Thoracic aorta (tissue), 2 donors: ENCODE measurements at regions not wholly inside any gene's neighbourhood (a gene's known extent, or its start where the extent isn't known, plus 50 kb on each side); places are given as distances from the start of the nearest gene placed in this dataset.

Experiments used
- ATAC-seq: fragments of 150-250 bp; one replicate; pipeline ENCODE4 v1.8.0; 2017; ENCODE audit warnings: low read depth; ENCODE audit not compliant: insufficient number of reproducible peaks, low FRiP score
- DNase-seq: peaks from one replicate; pipeline ENCODE4 v3.0.0-alpha.2; 2020; ENCODE audit warnings: low spot score
- H3K27ac ChIP-seq, 2 donors: fragments of 200-600 bp; sonication (generic); 1 replicate in 1 of 2; 2 replicates in 1 of 2; pipeline ENCODE4 v1.5.1; 2016; ENCODE audit warnings: mild to moderate bottlenecking in 2 of 2, moderate library complexity in 2 of 2
- H3K27me3 ChIP-seq: fragments of 200-600 bp; sonication (generic); replicated peaks from 2 replicates; pipeline ENCODE4 v1.6.0; 2016; ENCODE audit warnings: mild to moderate bottlenecking; ENCODE audit not compliant: insufficient read depth
- H3K36me3 ChIP-seq: fragments of 200-600 bp; sonication (generic); one replicate; pipeline ENCODE4 v1.5.1; 2016
- H3K4me1 ChIP-seq, 2 donors: fragments of 200-600 bp; sonication (generic); 1 replicate in 1 of 2; 2 replicates in 1 of 2; pipeline versions ENCODE4 v1.5.1 to v1.6.0; 2016; ENCODE audit warnings: low read depth in 2 of 2, mild to moderate bottlenecking in 1 of 2; ENCODE audit not compliant: control insufficient read depth in 1 of 2
- H3K4me3 ChIP-seq: fragments of 200-600 bp; sonication (generic); 2 replicates; pipeline ENCODE4 v1.5.1; 2016; ENCODE audit warnings: mild to moderate bottlenecking
- H3K9me3 ChIP-seq: fragments of 200-600 bp; sonication (generic); 2 replicates; pipeline ENCODE4 v1.5.1; 2016
- CTCF ChIP-seq: fragments of 200-600 bp; sonication (generic); IDR thresholded peaks from one replicate; pipeline ENCODE4 v1.5.1; 2019; ENCODE audit warnings: antibody characterized with exemption

- H3K9me3 ChIP-seq, result no peaks in the 10 kb centered on the region
- no peak for DNase-seq
- TF ChIP-seq CTCF, result no peak
- no peaks in the 10 kb centered on the region for H3K4me1 ChIP-seq
- no peak overlapping the region for H3K27ac ChIP-seq
- H3K36me3 ChIP-seq, result no peaks in the 10 kb centered on the region
- H3K4me3 ChIP-seq, result no peak overlapping the region
- ATAC-seq, result no peak
- H3K27me3 ChIP-seq, result no peaks in the 10 kb centered on the region
These were observed 137.7 kb downstream of the PRELID2 start for GRCh38 chr5:145697251-145697990.

GRCh38 chr5:145689235-145689634, 145.9 kb downstream of the PRELID2 start:
- H3K4me1 ChIP-seq, result no peaks in the 10 kb centered on the region
- no peak for ATAC-seq
- DNase-seq, result no peak
- H3K9me3 ChIP-seq, result no peaks in the 10 kb centered on the region
- H3K27me3 ChIP-seq, result no peaks in the 10 kb centered on the region
- H3K27ac ChIP-seq, result no peak overlapping the region
- H3K4me3 ChIP-seq, result no peak overlapping the region
- TF ChIP-seq CTCF, result no peak
- H3K36me3 ChIP-seq, result no peaks in the 10 kb centered on the region

GRCh38 chr5:145687943-145688342, 147.2 kb downstream of the PRELID2 start:
- H3K4me3 ChIP-seq, result no peak overlapping the region
- H3K27ac ChIP-seq, result no peak overlapping the region
- H3K27me3 ChIP-seq, result no peaks in the 10 kb centered on the region
- no peak for DNase-seq
- no peaks in the 10 kb centered on the region for H3K9me3 ChIP-seq
- H3K4me1 ChIP-seq, result peaks cover 0 to 2% of the 10 kb centered on the region in 2 donors
- ATAC-seq, result no peak
- H3K36me3 ChIP-seq, result no peaks in the 10 kb centered on the region
- TF ChIP-seq CTCF, result no peak

GRCh38 chr5:145685417-145685816, 149.7 kb downstream of the PRELID2 start:
- TF ChIP-seq CTCF, result no peak
- Histone ChIP-seq H3K9me3 (no peaks in the 10 kb centered on the region), H3K27ac (no peak overlapping the region), H3K36me3 (no peaks in the 10 kb centered on the region), H3K4me3 (no peak overlapping the region), H3K4me1 (peaks cover 0 to 26% of the 10 kb centered on the region in 2 donors), H3K27me3 (no peaks in the 10 kb centered on the region)
- ATAC-seq (no peak), DNase-seq (no peak)

- ATAC-seq, result no peak
- no peak for TF ChIP-seq CTCF
- Histone ChIP-seq H3K27ac (no peak overlapping the region), H3K9me3 (no peaks in the 10 kb centered on the region), H3K4me3 (no peak overlapping the region), H3K4me1 (peaks cover 0 to 26% of the 10 kb centered on the region in 2 donors), H3K36me3 (no peaks in the 10 kb centered on the region), H3K27me3 (no peaks in the 10 kb centered on the region)
- DNase-seq, result no peak
These were observed 151.7 kb downstream of the PRELID2 start for GRCh38 chr5:145683431-145683830.
